H1 (cell line): ENCODE measurements at regions not wholly inside any gene's neighbourhood (a gene's known extent, or its start where the extent isn't known, plus 50 kb on each side); places are given as distances from the start of the nearest gene placed in this dataset.

ENCODE experiments used
- CTCF ChIA-PET: fragments of 300-600 bp; sonication (Branson Sonifier 250); formaldehyde crosslinking; loops from one replicate; lab custom pipeline; 2021; ENCODE audit not compliant: partially characterized antibody; lab: Charles Lee
- POLR2A ChIA-PET: fragments of 300-600 bp; sonication (Branson Sonifier 250); formaldehyde crosslinking; loops from one replicate; lab custom pipeline; 2021; ENCODE audit warnings: inconsistent platforms; ENCODE audit not compliant: partially characterized antibody; lab: Charles Lee
- DNase-seq, 2 experiments: peaks; one replicate each; pipeline versions ENCODE4 v3.0.0 to v3.0.0-alpha.2; 2010 to 2022; ENCODE audit warnings: low spot score in 2 of 2, low read depth in 1 of 2, mixed read lengths in 1 of 2
- FAIRE-seq: peaks from 2 replicates; lab custom pipeline; 2011; peaks lifted over from hg19 to GRCh38; lab: Jason Lieb, UNC
- H2AFZ ChIP-seq: 2 replicates; pipeline ENCODE4 v1.8.1; 2012; ENCODE audit warnings: low read length, inconsistent platforms
- H2AK5ac ChIP-seq: 2 replicates; pipeline ENCODE4 v1.6.1; 2013; ENCODE audit warnings: low read depth, low read length
- H2BK120ac ChIP-seq: replicated peaks from 2 replicates; pipeline ENCODE3; 2013; ENCODE audit warnings: low read depth, low read length, inconsistent platforms
- H2BK12ac ChIP-seq: 2 replicates; pipeline ENCODE4 v1.6.1; 2013; ENCODE audit warnings: low read depth, low read length
- H2BK15ac ChIP-seq: 2 replicates; pipeline ENCODE4 v1.6.1; 2013; ENCODE audit warnings: low read length
- H2BK20ac ChIP-seq: 2 replicates; pipeline ENCODE4 v1.6.1; 2013; ENCODE audit warnings: low read length
- H2BK5ac ChIP-seq: 2 replicates; pipeline ENCODE4 v1.6.1; 2013; ENCODE audit warnings: low read depth, low read length
- H3K14ac ChIP-seq: 2 replicates; pipeline ENCODE4 v1.6.1; 2013; ENCODE audit warnings: inconsistent platforms; ENCODE audit not compliant: insufficient read length
- H3K18ac ChIP-seq: 2 replicates; pipeline ENCODE4 v1.6.1; 2013; ENCODE audit warnings: low read length; ENCODE audit errors: extremely low read depth
- H3K23ac ChIP-seq: 2 replicates; pipeline ENCODE4 v1.6.1; 2013; ENCODE audit warnings: inconsistent platforms; ENCODE audit not compliant: insufficient read length
- H3K23me2 ChIP-seq: 2 replicates; pipeline ENCODE4 v1.6.1; 2013; ENCODE audit warnings: low read depth, low read length
- H3K27ac ChIP-seq: 2 replicates; pipeline ENCODE4 v1.6.1; 2011; ENCODE audit warnings: low read depth, low read length, inconsistent platforms
- H3K27me3 ChIP-seq, 4 experiments: replicated peaks in 1 of 4; 1 replicate in 1 of 4; 2 replicates in 3 of 4; pipeline versions ENCODE4 v1.6.1 to v1.8.1; 2011 to 2013; ENCODE audit warnings: low read length in 3 of 4, mild to moderate bottlenecking in 3 of 4, inconsistent platforms in 2 of 4, mixed read lengths in 2 of 4, moderate library complexity in 1 of 4; ENCODE audit not compliant: control insufficient read depth in 3 of 4, insufficient read depth in 3 of 4; ENCODE audit errors: extremely low read depth in 1 of 4
- H3K36me3 ChIP-seq, 4 experiments: 2 replicates each; pipeline versions ENCODE4 v1.6.1 to v1.8.1; 2011 to 2013; ENCODE audit warnings: mild to moderate bottlenecking in 4 of 4, low read length in 3 of 4, moderate library complexity in 2 of 4, control low read depth in 1 of 4, inconsistent platforms in 1 of 4; ENCODE audit not compliant: insufficient read depth in 4 of 4, control insufficient read depth in 2 of 4
- H3K4ac ChIP-seq: replicated peaks from 2 replicates; pipeline ENCODE3; 2013; ENCODE audit warnings: low read length, low read depth, mixed read lengths, inconsistent platforms; ENCODE audit not compliant: insufficient read length
- H3K4me1 ChIP-seq, 4 experiments: replicated peaks in 1 of 4; 1 replicate in 1 of 4; 2 replicates in 3 of 4; pipeline versions ENCODE4 v1.6.1 to v1.8.1; 2011 to 2013; ENCODE audit warnings: low read length in 3 of 4, inconsistent platforms in 2 of 4, mixed read lengths in 1 of 4; ENCODE audit not compliant: insufficient read depth in 4 of 4, control insufficient read depth in 3 of 4
- H3K4me2 ChIP-seq, 2 experiments: 2 replicates each; pipeline versions ENCODE4 v1.6.1 to v1.8.1; 2011 to 2013; ENCODE audit warnings: low read depth in 2 of 2, low read length in 2 of 2, control low read depth in 1 of 2, inconsistent platforms in 1 of 2, mild to moderate bottlenecking in 1 of 2; ENCODE audit not compliant: insufficient read depth in 1 of 2
- H3K4me3 ChIP-seq, 4 experiments: fragments of 200-600, 300-600 bp in 1 of 4; sonication (generic), shearing (Covaris generic), sonication (Bioruptor Twin) in 1 of 4; 2 replicates each; pipeline versions ENCODE4 v1.5.1 to v1.8.1; 2011 to 2016; ENCODE audit warnings: low read length in 4 of 4, low read depth in 3 of 4, control low read depth in 2 of 4, inconsistent platforms in 2 of 4, mild to moderate bottlenecking in 2 of 4, mixed read lengths in 1 of 4, moderate library complexity in 1 of 4; ENCODE audit not compliant: insufficient read depth in 2 of 4; ENCODE audit errors: extremely low read depth in 1 of 4
- H3K56ac ChIP-seq: replicated peaks from 2 replicates; pipeline ENCODE3; 2013; ENCODE audit warnings: low read depth, mild to moderate bottlenecking, mixed read lengths, low read length, inconsistent platforms; ENCODE audit not compliant: insufficient read length
- H3K79me1 ChIP-seq: 2 replicates; pipeline ENCODE4 v1.6.1; 2013; ENCODE audit warnings: low read depth, low read length, control low read depth
- H3K79me2 ChIP-seq, 2 experiments: 2 replicates each; pipeline versions ENCODE4 v1.6.1 to v1.8.1; 2012 to 2013; ENCODE audit warnings: low read length in 2 of 2, mild to moderate bottlenecking in 2 of 2, inconsistent platforms in 1 of 2; ENCODE audit not compliant: insufficient read depth in 2 of 2, control insufficient read depth in 1 of 2
- H3K9ac ChIP-seq, 4 experiments: replicated peaks in 1 of 4; 1 replicate in 1 of 4; 2 replicates in 3 of 4; pipeline versions ENCODE4 v1.6.1 to v1.8.1; 2011 to 2013; ENCODE audit warnings: low read depth in 3 of 4, low read length in 3 of 4, control low read depth in 2 of 4, mild to moderate bottlenecking in 2 of 4, moderate library complexity in 2 of 4, inconsistent platforms in 1 of 4; ENCODE audit errors: extremely low read depth in 1 of 4
- H3K9me3 ChIP-seq, 2 experiments: 2 replicates each; pipeline versions ENCODE4 v1.6.1 to v1.8.1; 2012 to 2013; ENCODE audit warnings: mild to moderate bottlenecking in 2 of 2, moderate library complexity in 2 of 2, control low read depth in 1 of 2, inconsistent platforms in 1 of 2, low read depth in 1 of 2, low read length in 1 of 2, mixed read lengths in 1 of 2; ENCODE audit not compliant: insufficient read depth in 2 of 2
- H4K20me1 ChIP-seq, 2 experiments: replicated peaks in 1 of 2; 2 replicates each; pipeline versions ENCODE3 to v1.8.1; 2011 to 2013; ENCODE audit warnings: inconsistent platforms in 2 of 2, low read length in 2 of 2, mild to moderate bottlenecking in 1 of 2; ENCODE audit not compliant: insufficient read depth in 2 of 2, control insufficient read depth in 1 of 2
- H4K5ac ChIP-seq: 2 replicates; pipeline ENCODE4 v1.6.1; 2013; ENCODE audit warnings: low read length, low read depth, mixed read lengths, inconsistent platforms; ENCODE audit not compliant: insufficient read length
- H4K8ac ChIP-seq: 2 replicates; pipeline ENCODE4 v1.8.0; 2013; ENCODE audit warnings: mild to moderate bottlenecking, moderate library complexity, low read length, inconsistent platforms; ENCODE audit not compliant: insufficient read depth; ENCODE audit errors: extremely low read depth
- H4K91ac ChIP-seq: replicated peaks from 2 replicates; pipeline ENCODE3; 2013; ENCODE audit warnings: low read length, mixed read lengths, inconsistent platforms; ENCODE audit not compliant: insufficient read length
- CHD1 ChIP-seq: IDR thresholded peaks from 2 replicates; pipeline ENCODE4 v1.6.1; 2012; ENCODE audit warnings: low read depth, low read length, improper control_type of control experiment
- CTBP2 ChIP-seq: IDR thresholded peaks from 2 replicates; pipeline ENCODE4 v1.7.0; 2011; ENCODE audit warnings: borderline replicate concordance, mild to moderate bottlenecking, moderate library complexity, mixed read lengths, low read length; ENCODE audit not compliant: insufficient read depth, insufficient read length
- JUND ChIP-seq: IDR thresholded peaks from 2 replicates; pipeline ENCODE4 v1.6.1; 2011; ENCODE audit warnings: mild to moderate bottlenecking, improper control_type of control experiment, low read length
- MAX ChIP-seq: IDR thresholded peaks from 2 replicates; pipeline ENCODE4 v1.6.1; 2012; ENCODE audit warnings: inconsistent platforms
- RAD21 ChIP-seq, 2 experiments: IDR thresholded peaks in 1 of 2; conservative IDR thresholded peaks in 1 of 2; 2 replicates each; pipeline ENCODE4 v1.6.1; 2011; ENCODE audit warnings: low read depth in 2 of 2, low read length in 2 of 2, improper control_type of control experiment in 1 of 2, inconsistent platforms in 1 of 2, mild to moderate bottlenecking in 1 of 2, moderate library complexity in 1 of 2
- TAF1 ChIP-seq: IDR thresholded peaks from 2 replicates; pipeline ENCODE4 v1.6.1; 2011; ENCODE audit warnings: mild to moderate bottlenecking, low read depth, low read length
- ZNF274 ChIP-seq: IDR thresholded peaks from 2 replicates; pipeline ENCODE4 v1.7.0; 2012; ENCODE audit warnings: low read length, borderline replicate concordance; ENCODE audit errors: extremely low read depth
- WGBS, 2 experiments: shearing (Covaris generic) in 1 of 2; methylation state at CpG; one replicate each; pipeline versions ENCODE4 v1.1.6 to v1.1.7; 2013 to 2015; ENCODE audit warnings: low lambda C conversion rate in 2 of 2, mixed read lengths in 2 of 2, inconsistent platforms in 1 of 2, low coverage in 1 of 2, missing lambda C conversion rate in 1 of 2; ENCODE audit not compliant: insufficient replicate concordance in 2 of 2, insufficient coverage in 1 of 2, insufficient read length in 1 of 2; ENCODE audit errors: extremely low coverage in 1 of 2, missing lambda C conversion rate in 1 of 2; 5-methylcytosine and 5-hydroxymethylcytosine counted together

GRCh38 chr9:115386963-115387770 is 269.2 kb upstream of the TNC start:
- Histone ChIP-seq H3K36me3 (no peaks in the 10 kb centered on the region), H3K79me1 (no peaks in the 10 kb centered on the region), H3K56ac (no peak overlapping the region), H3K18ac (no peak overlapping the region), H3K79me2 (no peaks in the 10 kb centered on the region), H2BK120ac (no peak overlapping the region), H4K5ac (no peak overlapping the region), H4K91ac (no peak overlapping the region), H3K9ac (no peak overlapping the region), H2AFZ (no peak overlapping the region), H3K4me3 (no peak overlapping the region), H2BK20ac (no peak overlapping the region), H3K14ac (no peak overlapping the region), H4K20me1 (no peaks in the 10 kb centered on the region), H3K9me3 (peaks cover 10 to 18% of the 10 kb centered on the region in 2 experiments), H3K4me1 (no peaks in the 10 kb centered on the region), H2BK12ac (no peak overlapping the region), H3K4ac (no peak overlapping the region), H3K27ac (no peak overlapping the region), H4K8ac (no peak overlapping the region), H2AK5ac (no peak overlapping the region), H2BK5ac (no peak overlapping the region), H3K23ac (no peak overlapping the region), H3K27me3 (no peaks in the 10 kb centered on the region), H3K4me2 (no peak overlapping the region), H3K23me2 (no peaks in the 10 kb centered on the region), H2BK15ac (no peak overlapping the region)
- 82% methylated on average over 2 of the region's 2 CpGs; no CpG with 5 or more reads in 1 of the 2 experiments for WGBS, 2 experiments
- DNase-seq (no peak), FAIRE-seq (no peak)
- ChIA-PET POLR2A (no interaction called here), CTCF (interaction anchor here (1.5 kb wide), 1 partner anchor 39 kb away, joined by 3 read pairs; no protein-coding TSS in a partner anchor)
- TF ChIP-seq TAF1, result no peak
- TF ChIP-seq MAX, result no peak
- TF ChIP-seq ZNF274, result no peak
- TF ChIP-seq CTBP2, result no peak
- TF ChIP-seq RAD21 (IDR thresholded peaks at IDR 0.05 in 1 of 2, conservative IDR thresholded peaks at IDR 0.05 in 1 of 2; ENCODE audit: low read depth in 2 of 2, low read length in 2 of 2), result no peak
- no peak for TF ChIP-seq JUND
- TF ChIP-seq CHD1, result no peak
